HG02938 (cell line): ENCODE measurements at regions not wholly inside any gene's neighbourhood (a gene's known extent, or its start where the extent isn't known, plus 50 kb on each side); places are given as distances from the start of the nearest gene placed in this dataset.
"Not testable (repeated sequence)": the region's sequence is repeated elsewhere in the genome, so short reads cannot be mapped to it uniquely, and the experiment has no call there.

Source experiments
- ATAC-seq: cut with Tn5 transposase; IDR thresholded peaks from one replicate; pipeline ENCODE4 v1.9.1; 2021; ENCODE audit warnings: mild to moderate bottlenecking, moderate library complexity; ENCODE audit not compliant: unreplicated experiment

DNA sequence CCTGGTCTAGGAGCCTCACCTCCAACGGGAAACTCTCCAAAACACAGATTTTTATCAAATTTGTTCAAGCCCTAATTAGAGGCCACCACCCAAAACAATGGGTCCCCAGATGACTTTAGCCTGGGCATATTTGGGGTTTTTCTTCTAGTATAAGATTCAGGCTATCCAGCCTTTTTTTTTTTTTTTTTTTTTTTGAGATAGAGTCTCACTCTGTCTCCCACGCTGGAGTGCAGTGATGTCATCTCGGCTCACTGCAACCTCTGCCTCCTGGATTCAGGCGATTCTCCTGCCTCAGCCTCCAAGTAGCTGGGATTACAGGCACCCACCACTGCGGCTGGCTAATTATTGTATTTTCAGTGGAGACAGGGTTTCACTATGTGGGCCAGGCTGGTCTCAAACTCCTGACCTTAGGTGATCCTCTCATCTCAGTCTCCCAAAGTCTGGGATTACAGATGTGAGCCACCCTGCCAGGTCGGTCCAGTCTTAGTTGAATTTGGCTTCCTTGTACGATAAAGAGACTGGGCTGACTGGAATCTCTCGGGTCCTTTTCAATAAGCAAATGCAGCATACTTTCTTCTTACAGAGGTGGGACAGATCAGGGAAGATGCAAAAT, 91.4 kb upstream of the KLF6 start:
- no peak for ATAC-seq

DNA sequence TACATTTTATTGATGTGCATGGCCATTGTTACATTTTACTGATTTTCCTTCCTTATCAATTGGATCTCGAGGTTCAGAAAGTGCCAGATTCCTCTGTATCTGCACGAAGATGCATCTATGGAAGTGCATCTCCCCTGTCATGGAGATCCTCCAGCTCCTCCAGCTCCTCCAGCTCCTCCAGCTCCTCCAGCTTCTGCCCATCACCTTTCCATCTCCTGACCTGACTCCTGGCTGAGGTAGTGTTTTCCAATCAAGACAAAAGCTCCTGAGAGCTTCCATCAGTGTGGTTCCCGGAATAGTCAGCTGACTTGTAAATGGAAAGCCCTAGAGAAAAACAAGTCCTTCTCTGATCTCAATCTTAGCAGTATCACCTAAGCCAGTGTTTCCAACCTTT, 90.8 kb upstream of the KLF6 start:
- no peak for ATAC-seq

DNA sequence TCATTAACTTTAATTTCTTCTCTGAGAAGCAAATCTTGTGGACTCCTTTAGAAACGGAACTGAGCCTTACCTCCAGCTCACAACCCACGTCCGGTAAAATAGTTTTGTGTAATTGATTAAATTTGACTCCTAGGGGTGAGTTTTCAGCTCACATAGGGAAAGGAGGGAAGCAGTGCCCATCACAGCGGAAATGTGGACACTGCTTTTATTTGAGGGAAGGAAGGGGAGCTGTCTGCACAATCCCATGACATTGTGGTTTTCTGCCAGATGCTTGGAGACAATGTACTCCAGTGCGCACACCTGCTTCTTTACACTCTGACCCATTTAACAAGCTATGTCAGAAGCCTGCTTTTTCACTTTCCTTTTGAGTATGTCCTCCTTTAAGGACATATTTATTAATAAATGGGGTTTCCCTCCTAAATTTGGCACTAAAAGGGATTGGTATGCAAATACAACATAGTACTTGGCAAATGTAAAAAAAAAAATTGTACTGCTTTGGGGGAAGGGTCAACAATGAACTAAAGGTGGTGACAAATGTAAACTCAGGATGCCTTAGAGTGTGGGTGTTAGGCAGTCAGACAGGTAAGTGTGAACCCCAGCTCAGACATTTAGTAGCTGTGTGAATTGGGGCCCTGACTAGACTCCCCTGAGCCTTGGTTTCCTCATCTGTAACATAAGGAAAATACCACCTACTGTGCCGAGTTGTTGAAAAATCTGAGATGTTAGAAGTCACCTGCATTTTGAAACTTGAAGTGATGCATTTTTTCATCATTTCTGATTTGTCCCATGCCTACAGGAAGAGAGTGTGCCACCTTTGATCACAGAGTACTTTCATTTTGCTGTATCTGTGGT, 90.2 kb upstream of the KLF6 start:
- ATAC-seq, result peak; percentile 61

DNA sequence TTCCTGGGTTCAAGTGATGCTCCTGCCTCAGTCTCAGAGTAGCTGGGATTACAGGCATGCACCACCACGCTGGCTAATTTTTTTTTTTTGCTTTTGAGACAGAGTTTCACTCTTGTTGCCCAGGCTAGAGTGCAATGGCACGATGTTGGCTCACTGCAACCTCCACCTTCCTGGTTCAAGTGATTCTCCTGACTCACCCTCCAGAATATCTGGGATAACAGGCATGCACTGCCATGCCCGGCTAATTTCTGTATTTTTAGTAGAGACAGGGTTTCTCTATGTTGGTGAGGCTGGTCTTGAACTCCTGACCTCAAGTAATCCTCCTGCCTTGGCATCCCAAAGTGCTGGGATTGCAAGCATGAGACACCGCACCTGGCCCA, 89.6 kb upstream of the KLF6 start:
- not testable (repeated sequence) for ATAC-seq

DNA sequence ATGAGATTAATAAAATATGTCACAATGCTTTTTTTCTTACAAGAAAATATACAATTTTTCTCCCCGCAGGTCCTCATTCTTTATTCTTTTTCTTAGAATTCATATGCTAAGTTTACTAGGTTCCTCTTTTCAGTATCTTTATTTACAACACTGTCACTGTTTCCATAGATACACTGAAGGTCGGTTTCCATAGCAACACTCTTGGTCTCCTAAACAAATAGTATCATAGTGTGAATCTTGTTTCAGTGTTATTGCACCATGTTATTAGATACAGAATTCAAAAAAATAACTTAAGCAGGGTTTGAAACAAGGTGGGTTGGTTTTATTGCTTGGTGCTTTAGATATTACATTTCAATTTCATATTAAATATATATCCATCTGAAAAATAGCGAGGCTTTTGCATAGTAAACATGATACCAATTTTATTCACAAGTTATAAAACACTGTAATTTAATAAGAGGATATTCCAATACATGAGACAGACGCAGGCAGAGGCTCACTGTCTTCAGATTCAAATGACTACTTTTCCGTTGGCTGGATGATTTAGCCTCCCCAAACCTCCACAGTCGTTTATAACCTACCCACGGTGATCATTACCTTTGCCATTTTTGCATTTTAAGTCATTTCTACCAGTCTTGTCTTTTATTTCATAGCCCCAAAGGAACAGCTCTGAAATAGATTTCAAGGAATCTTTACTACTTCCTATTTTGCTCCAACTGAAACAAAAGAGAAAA, 88.9 kb upstream of the KLF6 start:
- peak; percentile 67 for ATAC-seq

DNA sequence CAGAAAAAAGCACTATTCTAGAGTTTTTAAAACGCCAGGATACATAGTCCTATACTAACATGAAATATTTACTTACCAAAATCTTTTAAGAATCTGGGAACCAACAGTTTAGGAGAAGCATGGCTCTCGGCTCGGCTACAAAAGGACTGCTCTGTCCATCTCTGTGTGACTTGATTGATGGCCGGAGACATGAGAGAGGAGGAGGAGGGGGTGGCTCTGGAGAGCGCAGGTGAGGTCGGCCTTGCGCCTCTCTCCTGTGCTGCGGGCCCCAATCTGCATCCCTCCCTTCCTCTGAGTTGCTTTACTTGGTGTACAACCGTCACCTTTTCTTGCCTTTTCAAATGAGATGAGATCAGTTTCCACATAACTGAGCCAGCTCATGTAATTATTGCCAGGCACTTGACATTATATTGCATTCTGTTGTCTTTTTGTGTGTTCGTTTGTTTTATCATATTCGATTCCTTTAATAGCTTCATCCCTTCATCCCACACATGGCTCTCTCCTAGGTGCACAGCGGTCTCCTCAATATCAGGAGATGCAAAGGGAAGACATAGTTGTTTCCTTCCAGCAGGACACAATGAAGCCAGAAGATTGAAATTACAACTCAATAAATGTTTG, 87.8 kb upstream of the KLF6 start:
- ATAC-seq, result no peak

DNA sequence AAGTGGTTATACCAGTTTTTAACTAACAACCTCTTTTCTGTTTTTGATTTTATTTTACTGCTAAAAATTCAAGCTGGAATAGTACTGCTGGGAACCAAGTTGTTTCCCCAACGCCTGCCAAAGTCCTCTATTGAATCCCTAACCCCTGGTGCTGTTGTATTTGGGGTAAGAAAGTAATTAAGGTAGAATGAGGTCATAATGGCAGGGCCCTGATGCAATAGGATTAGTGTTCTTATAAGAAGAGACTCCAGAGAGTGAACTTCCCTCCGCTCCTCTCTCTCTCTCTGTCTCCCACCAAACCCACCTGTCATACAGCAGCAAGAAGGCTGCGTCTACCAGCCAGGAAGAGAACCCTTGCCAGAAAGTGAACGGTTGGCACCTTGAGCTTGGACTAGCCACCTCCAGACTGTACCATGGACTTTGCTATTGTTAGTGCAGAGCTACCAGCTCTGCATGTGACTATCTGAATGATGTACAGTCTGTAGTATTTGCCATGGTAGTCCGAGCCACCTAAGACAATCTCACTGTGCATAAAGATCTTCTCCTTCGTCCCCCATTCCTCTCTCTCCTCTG, 86.5 kb upstream of the KLF6 start:
- ATAC-seq, result no peak

DNA sequence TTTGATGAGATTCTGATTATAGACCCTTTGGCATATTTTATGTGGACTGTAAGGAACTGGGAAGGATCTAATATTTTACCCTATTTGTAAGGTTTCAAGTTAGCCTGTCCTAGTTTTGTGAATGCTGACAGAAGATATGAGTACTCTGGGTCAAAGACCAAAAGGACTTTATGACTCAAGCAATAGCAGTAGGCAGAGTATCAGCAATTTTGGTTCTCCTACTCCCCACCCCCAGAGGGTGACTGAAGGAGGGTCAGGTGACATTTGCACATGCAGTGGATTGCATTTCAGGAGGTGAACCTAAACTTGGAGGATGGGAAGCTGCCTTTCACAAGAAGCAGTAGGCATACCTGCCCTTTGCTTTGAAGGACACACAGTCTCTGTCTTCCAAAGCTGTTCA, 84.0 kb upstream of the KLF6 start:
- ATAC-seq, result no peak

DNA sequence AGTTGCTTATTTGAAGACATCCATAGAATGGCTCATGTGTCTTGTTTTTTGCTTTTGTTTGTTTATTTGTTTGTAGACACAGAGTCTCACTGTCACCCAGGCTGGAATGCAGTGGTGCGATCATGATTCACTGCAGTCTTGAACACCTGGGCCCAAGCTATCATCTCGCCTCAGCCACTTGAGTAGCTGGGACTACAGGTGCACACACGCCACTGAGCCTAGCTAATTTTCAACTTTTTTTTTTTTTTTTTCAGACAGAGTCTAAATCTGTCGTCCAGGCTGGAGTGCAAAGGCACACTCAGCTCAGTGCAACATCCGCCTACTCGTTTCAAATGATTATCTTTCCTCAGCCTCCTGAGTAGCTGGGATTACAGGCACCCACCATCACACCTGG, 83.3 kb upstream of the KLF6 start:
- ATAC-seq, result peak; percentile 31

DNA sequence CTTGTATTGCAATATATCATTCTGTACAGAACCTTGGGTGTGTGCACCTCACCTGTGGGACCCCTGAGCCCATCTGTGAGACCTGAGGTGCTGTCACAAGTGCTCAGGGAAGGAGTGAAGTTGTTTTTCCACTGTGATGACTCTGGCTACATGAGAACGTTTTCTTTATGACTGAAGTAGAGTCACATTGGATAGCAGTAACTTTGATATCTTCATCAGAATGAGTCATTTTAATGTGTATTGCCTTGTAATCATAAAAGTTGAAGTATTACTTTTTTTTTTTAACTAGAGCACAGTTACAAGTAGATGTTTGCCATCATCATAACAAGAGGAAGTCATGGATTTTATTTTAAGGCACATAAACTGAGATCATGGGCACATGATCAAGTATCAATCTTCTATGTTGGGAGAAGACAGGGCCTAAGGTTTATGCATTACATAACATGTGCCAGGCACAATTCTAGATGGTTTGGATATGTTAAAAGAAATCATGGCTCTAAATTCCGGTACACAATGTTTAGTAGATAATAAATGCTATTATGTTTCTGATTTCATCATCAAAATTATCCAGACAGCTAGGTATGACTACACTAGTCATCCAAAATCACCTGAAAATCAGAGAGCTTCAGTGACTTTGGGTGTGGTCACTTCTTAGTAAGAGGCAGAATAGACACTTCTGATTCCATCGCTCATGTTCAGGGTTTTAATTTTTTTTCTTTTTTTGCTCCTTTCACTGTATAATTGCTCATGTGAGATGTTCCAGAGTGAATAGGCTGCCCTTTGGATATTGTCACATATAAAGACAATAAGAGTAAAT, 82.7 kb upstream of the KLF6 start:
- no peak for ATAC-seq

DNA sequence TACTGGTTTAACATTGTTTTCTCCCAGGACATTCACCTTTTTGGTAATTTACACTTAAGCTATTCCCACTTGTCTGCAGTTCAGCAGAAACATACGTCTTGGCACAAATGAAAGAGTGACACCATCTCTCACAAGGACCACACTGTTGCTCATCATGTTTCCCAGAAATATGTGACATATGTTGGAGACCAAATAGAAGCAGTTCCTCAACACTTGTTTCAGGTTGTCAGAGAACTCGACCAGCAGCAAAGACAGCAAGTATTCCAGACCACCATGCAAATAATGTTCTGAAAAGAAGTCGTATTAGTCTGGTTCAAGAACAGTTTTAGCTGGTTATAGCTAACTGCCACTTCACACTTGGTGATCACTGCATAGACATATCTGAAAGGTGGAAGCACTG, 81.3 kb upstream of the KLF6 start:
- ATAC-seq, result no peak

DNA sequence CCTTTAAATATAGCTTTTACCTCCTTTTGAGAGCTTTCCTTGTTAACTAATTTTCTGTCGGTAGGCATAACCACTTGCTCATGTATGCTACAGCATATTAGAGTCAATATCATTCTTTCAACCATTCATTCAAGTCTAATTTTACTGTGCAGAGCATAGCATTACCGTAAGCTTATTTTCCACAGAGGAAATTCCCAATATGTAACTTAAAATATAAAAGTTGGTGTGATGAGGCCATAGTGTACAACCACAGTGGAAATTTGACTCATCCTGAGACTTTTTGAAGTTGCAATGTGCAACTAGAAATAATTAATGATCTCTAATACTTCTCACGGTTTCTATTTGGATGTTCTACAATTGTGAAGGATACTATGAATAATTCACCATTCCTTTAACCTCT, 80.6 kb upstream of the KLF6 start:
- ATAC-seq, result peak; percentile 37

DNA sequence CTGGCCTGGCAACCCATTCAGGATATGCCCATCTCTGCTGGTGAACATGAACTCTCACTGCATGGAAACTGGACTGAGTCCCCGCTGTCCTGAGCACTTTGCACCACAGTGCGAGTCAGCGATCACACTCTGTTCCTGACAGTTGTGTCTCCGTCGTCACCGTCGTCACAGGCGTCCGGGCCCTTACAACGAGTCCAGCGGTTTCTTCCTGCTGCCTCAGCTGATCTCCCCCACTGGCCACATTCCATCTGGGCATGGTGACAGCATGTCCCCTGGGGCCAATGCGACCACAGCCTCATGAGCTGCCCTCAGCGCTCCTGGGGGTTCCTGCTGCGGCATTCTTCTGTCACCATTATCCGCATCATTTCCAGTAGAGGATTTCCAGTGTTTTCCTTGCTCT, 76.8 kb upstream of the KLF6 start:
- no peak for ATAC-seq

DNA sequence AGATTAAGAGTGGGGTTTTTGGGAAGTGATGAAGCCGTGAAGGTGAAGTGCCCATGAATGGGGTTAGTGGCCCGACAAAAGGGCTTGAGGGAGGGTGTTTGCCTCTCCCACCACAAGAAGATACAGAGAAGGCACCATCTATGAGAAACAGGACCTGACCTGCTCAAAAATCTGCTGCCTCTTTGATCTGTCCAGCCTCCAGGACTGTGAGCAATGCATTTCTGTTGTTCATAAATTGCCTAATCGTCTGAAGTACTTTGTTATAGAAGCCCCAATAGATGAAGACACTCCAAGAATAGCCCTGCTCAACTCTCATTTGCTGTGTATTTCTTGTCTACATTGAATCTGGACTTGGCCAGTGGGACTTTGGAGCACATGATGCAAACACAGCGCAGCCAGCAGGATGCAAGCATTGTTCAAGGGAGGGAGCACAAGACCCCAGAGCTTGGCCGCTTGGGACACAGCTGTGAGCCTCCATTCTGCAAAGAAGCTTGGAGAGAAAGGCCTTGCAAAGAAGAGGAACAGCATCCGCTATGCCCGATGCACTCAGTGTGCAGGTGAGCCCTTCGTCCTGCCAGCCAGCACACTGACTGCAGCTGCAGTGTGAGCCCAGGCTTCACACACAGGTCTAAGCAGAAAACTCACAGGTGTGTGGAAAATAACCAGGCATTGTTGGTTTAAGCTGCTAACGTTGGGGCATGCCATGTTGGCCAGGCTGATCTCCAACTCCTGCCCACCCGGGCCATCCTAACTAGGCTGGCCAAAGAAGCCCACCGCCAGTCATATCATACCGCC, 73.2 kb upstream of the KLF6 start:
- no peak for ATAC-seq

DNA sequence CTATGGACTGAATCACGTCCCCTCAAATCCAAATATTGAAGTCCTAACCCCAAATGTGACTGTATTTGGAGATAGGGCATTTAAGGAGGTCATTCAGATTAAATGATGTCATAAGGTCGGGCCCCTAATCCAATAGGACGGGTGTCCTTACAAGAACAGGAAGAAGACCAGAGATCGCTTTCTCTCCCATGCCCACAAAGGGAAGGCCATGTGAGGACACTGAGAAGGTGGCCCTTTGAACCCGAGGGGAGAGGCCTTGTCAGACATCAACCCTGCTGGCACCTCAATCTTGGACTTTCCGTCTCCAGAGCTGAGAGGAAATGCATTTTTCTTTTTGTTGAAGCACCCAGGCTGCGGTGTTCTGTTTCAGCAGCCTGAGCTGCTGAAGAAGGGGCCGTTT, 72.3 kb upstream of the KLF6 start:
- no peak for ATAC-seq

DNA sequence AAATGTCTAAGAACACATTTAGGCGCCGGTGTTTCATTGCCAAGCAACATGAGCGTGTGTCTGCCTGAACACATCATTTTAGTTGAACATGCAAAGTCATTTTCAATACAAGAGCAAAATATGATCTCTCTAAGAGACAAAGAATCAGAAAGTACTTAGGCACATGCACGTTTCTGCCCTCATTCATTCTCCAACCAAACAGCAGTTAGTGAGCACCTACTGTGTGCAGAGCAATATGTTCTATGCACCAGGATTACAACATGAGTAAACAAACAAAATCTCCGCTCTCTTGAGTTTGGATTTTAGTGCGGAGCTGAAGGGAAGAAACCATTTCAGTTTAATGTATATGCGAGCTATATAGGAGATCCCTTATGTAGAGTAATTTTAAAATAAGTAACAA, 71.6 kb upstream of the KLF6 start:
- no peak for ATAC-seq

DNA sequence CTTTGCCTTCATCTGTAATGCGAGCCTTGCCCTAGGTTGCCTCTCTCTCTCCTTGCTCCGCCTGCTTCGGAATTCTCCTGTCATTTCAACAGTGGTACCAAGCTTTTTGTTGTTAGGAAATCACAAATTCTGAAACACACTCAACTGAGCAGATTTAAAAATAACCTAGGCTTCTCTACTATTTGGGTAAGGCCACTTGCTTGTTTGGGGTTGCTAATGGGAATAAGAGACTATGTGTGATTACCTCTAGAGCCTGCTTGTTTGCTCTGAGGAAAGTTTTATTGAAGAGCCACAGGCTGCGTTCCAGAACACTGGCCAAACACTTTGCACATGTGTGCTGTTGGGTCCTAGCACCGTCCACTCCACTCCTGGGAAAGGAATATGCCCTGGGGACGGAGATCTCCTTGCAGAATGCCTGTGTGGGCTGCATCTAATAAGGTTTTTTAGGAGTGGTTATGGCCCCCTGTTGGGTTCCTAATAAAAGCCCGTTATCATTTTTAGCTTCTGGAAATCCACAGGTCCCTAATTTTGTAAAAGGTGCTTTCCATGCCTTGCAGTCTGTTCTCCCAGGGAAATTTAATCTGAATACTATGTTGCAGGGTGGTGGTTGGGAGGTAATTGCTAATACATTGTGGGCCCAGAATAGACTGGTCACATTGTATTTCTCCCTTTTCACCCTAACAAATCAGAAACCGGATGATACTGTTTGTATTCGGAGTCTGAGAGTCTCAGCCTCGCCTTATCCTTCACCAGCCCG, 68.7 kb upstream of the KLF6 start:
- ATAC-seq, result no peak

DNA sequence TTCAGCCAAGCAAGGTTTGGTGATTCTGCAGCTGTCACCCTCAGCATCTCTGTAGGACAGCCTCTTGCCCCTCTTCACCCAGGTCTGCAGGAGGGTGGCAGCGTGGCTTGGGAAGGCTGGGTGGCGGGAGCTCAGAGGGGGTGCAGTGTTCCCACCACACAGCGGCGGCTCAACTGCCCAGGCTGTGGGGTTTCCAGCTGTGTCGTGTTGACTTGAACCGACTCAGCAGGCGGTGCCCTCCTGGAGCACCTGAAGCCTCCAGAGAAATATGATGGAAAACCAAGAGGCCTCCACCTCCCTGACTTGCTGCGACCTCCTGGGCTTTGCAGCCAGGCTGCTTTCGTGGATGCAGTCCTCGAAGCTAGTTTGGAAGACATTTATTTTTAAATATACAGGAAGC, 68.0 kb upstream of the KLF6 start:
- ATAC-seq, result no peak
